Esophagus squamous epithelium (tissue), 4 donors: ENCODE measurements at regions not wholly inside any gene's neighbourhood (a gene's known extent, or its start where the extent isn't known, plus 50 kb on each side); places are given as distances from the start of the nearest gene placed in this dataset.

Experiments used
- CTCF ChIP-seq, 6 experiments: fragments of 450-650 bp in 4 of 6; fragments of 200-600 bp in 2 of 6; sonication (generic) in 2 of 6; IDR thresholded peaks; one replicate each; pipeline ENCODE4 v1.5.1; 2016 to 2019; ENCODE audit warnings: antibody characterized with exemption in 6 of 6, mild to moderate bottlenecking in 4 of 6, moderate library complexity in 4 of 6
- POLR2A ChIP-seq, 4 donors: fragments of 450-650 bp; IDR thresholded peaks; one replicate each; pipeline ENCODE4 v1.6.1; 2017; ENCODE audit warnings: antibody characterized with exemption in 4 of 4, mild to moderate bottlenecking in 4 of 4, moderate library complexity in 3 of 4

GRCh38 chr4:187550256-187550950 lies 445.2 kb upstream of the ZFP42 start:
- TF ChIP-seq CTCF (IDR thresholded peaks at IDR 0.05) (no peak), POLR2A (IDR thresholded peaks at IDR 0.05) (no peak)
